Suprapubic skin (tissue), 4 donors: ENCODE measurements at regions not wholly inside any gene's neighbourhood (a gene's known extent, or its start where the extent isn't known, plus 50 kb on each side); places are given as distances from the start of the nearest gene placed in this dataset.

Experiments used
- DNase-seq, 2 donors: peaks; one replicate each; pipeline ENCODE4 v3.0.0-alpha.2; 2019; ENCODE audit warnings: low spot score in 2 of 2
- H3K27ac ChIP-seq: fragments of 200-600 bp; sonication (generic); one replicate; pipeline ENCODE4 v1.5.1; 2019
- H3K27me3 ChIP-seq: fragments of 200-600 bp; sonication (generic); one replicate; pipeline ENCODE4 v1.5.1; 2019
- H3K36me3 ChIP-seq: fragments of 200-600 bp; sonication (generic); one replicate; pipeline ENCODE4 v1.5.1; 2019
- H3K4me1 ChIP-seq: fragments of 200-600 bp; sonication (generic); one replicate; pipeline ENCODE4 v1.5.1; 2019
- H3K4me3 ChIP-seq: fragments of 200-600 bp; sonication (generic); one replicate; pipeline ENCODE4 v1.5.1; 2019; ENCODE audit warnings: mild to moderate bottlenecking
- H3K9me3 ChIP-seq: fragments of 200-600 bp; sonication (generic); one replicate; pipeline ENCODE4 v1.5.1; 2019
- EP300 ChIP-seq: sonication (generic); formaldehyde crosslinking; IDR thresholded peaks from one replicate; pipeline ENCODE4 v1.6.1; 2017; ENCODE audit warnings: antibody characterized with exemption
- POLR2A ChIP-seq, 2 donors: fragments of 450-650 bp; IDR thresholded peaks; one replicate each; pipeline ENCODE4 v1.6.1; 2017; ENCODE audit warnings: antibody characterized with exemption in 2 of 2, mild to moderate bottlenecking in 2 of 2, moderate library complexity in 2 of 2
- POLR2AphosphoS5 ChIP-seq, 3 donors: sonication (generic); formaldehyde crosslinking; IDR thresholded peaks; one replicate each; pipeline ENCODE4 v1.6.1; 2017; ENCODE audit warnings: antibody characterized with exemption in 3 of 3
- WGBS: methylation state at CpG from one replicate; pipeline ENCODE4 v1.1.5; 2018; 5-methylcytosine and 5-hydroxymethylcytosine counted together
- TF ChIP-seq, protein P1 (sequence below), 2 donors: fragments of 200-600 bp in 1 of 2; fragments of 450-650 bp in 1 of 2; sonication (generic) in 1 of 2; IDR thresholded peaks; one replicate each; pipeline ENCODE4 v1.5.1; 2016 to 2019; ENCODE audit warnings: antibody characterized with exemption in 2 of 2, mild to moderate bottlenecking in 1 of 2, moderate library complexity in 1 of 2

DNA sequence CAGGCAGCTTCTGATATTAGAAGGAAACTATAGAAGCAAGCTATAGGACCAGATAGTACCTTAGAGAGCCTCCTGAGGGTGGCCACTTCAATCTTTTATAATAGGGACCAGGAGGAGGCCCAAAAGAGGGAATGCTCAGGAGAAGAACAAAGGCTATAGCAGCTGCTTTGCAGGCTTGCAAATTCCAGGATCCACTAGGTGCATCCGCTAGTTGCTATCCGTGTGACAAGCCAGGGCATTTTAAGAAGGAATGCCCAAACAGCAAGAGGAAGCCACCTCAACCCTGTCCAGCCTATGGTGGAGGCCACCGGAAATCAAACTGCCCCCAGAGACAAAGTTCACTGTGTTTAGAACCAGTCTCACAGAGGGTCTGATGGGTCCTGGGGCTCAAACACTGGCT lies 192.6 kb upstream of the KIF2B start:
- TF ChIP-seq, protein P1, sequence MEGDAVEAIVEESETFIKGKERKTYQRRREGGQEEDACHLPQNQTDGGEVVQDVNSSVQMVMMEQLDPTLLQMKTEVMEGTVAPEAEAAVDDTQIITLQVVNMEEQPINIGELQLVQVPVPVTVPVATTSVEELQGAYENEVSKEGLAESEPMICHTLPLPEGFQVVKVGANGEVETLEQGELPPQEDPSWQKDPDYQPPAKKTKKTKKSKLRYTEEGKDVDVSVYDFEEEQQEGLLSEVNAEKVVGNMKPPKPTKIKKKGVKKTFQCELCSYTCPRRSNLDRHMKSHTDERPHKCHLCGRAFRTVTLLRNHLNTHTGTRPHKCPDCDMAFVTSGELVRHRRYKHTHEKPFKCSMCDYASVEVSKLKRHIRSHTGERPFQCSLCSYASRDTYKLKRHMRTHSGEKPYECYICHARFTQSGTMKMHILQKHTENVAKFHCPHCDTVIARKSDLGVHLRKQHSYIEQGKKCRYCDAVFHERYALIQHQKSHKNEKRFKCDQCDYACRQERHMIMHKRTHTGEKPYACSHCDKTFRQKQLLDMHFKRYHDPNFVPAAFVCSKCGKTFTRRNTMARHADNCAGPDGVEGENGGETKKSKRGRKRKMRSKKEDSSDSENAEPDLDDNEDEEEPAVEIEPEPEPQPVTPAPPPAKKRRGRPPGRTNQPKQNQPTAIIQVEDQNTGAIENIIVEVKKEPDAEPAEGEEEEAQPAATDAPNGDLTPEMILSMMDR (IDR thresholded peaks at IDR 0.05) = no peak
- no peak for TF ChIP-seq EP300
- no peak for TF ChIP-seq POLR2A (IDR thresholded peaks at IDR 0.05)
- no peak for TF ChIP-seq POLR2AphosphoS5 (IDR thresholded peaks at IDR 0.05)
- 72% methylated on average over 3 of the region's 3 CpGs for WGBS
- Histone ChIP-seq H3K27ac (no peak overlapping the region), H3K36me3 (no peaks in the 10 kb centered on the region), H3K4me3 (no peak overlapping the region), H3K9me3 (no peaks in the 10 kb centered on the region), H3K27me3 (no peaks in the 10 kb centered on the region), H3K4me1 (no peaks in the 10 kb centered on the region)
- no peak for DNase-seq

DNA sequence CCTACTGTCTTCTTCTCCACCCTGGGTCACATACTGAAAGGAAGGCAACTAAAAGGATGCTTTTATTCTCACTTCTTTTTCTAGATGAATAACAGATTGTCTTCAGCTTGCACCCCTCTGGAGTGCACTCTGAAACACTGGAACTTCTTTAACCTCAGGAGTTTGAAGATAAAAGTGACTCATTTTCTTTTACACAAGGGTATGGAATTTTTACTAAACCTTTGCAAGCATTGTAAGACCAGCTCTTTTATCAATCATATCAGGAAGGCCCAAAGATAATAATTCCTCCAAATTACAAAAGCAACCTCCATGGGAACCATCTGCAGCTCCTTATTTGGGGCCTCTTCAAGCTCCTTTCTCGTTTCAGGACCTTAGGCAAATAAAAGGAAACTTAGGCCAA lies 193.5 kb upstream of the KIF2B start:
- DNase-seq = no peak
- TF ChIP-seq POLR2A (IDR thresholded peaks at IDR 0.05) (no peak), EP300 (no peak), POLR2AphosphoS5 (IDR thresholded peaks at IDR 0.05) (no peak)
- TF ChIP-seq, protein P1 (IDR thresholded peaks at IDR 0.05) = no peak
- no peaks in the 10 kb centered on the region for H3K9me3 ChIP-seq
- no peaks in the 10 kb centered on the region for H3K36me3 ChIP-seq
- no peaks in the 10 kb centered on the region for H3K27me3 ChIP-seq
- WGBS = 26% methylated on average over 1 of the region's 1 CpG
- no peak overlapping the region for H3K4me3 ChIP-seq
- H3K27ac ChIP-seq = no peak overlapping the region
- no peaks in the 10 kb centered on the region for H3K4me1 ChIP-seq

DNA sequence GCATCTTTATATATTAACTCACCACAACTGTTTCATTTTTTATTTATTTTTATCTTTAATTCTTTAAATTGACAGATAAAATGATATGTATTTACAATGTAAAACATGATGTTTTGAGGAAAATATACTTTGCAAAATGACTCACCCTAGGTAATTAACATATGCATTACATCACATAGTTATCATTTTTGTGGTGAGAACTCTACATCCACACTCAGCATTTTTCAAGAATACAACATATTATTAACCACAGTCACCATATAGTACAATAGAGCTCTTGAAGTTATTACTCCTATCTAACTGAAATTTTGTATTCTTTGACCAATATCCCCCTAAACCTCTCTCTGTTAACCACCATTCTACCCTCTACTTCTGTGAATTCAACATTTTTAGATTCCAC lies 194.7 kb upstream of the KIF2B start:
- DNase-seq = no peak
- Histone ChIP-seq H3K4me3 (no peak overlapping the region), H3K27ac (no peak overlapping the region), H3K27me3 (no peaks in the 10 kb centered on the region), H3K36me3 (no peaks in the 10 kb centered on the region), H3K9me3 (no peaks in the 10 kb centered on the region), H3K4me1 (no peaks in the 10 kb centered on the region)
- no peak for TF ChIP-seq POLR2AphosphoS5 (IDR thresholded peaks at IDR 0.05)
- TF ChIP-seq, protein P1 (IDR thresholded peaks at IDR 0.05) = no peak
- no peak for TF ChIP-seq EP300
- no peak for TF ChIP-seq POLR2A (IDR thresholded peaks at IDR 0.05)

DNA sequence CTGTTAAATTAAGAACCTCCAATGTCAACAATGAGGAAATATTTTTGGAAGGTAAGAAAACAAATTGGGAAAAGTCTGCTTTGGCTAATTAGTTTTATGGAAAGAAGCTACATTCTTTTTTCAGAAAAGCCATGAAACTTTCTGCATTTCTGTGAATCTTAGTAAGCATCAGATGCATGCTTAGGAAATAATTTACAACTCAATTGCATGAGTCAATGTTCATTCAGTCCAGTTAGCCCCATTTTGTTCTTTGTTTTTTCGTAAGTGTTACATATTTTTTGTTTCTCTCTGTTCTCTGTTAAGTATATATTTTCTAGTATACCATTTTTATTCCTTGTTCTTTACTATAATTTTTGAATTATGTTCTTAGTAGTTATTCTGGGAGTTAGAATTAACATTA lies 195.2 kb upstream of the KIF2B start:
- TF ChIP-seq POLR2A (IDR thresholded peaks at IDR 0.05) = no peak
- TF ChIP-seq, protein P1 (IDR thresholded peaks at IDR 0.05) = no peak
- no peak overlapping the region for H3K4me3 ChIP-seq
- H3K4me1 ChIP-seq = no peaks in the 10 kb centered on the region
- H3K9me3 ChIP-seq = no peaks in the 10 kb centered on the region
- H3K36me3 ChIP-seq = no peaks in the 10 kb centered on the region
- no peak for DNase-seq
- 57% methylated on average over 1 of the region's 1 CpG for WGBS
- H3K27me3 ChIP-seq = no peaks in the 10 kb centered on the region
- H3K27ac ChIP-seq = no peak overlapping the region

DNA sequence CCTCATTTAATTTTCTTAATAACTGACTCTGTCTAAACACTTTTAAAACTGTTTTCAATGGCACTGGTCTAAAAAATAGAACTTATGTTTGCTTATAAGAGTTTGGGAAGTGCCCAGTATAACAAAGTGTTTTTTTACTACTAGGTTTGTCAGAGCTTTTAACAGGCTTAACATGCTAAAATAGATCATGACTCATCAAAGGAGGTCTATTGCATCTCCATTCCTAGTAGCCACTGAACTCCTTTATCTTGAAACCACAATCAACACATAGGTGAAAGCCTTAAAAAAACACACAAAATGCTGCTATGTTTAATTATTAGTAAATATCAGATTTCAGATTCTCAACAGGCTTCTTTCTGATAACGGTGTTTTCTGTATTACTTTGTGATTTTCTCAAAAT lies 196.4 kb upstream of the KIF2B start:
- Histone ChIP-seq H3K27ac (no peak overlapping the region), H3K9me3 (no peaks in the 10 kb centered on the region), H3K36me3 (no peaks in the 10 kb centered on the region), H3K27me3 (no peaks in the 10 kb centered on the region), H3K4me1 (no peaks in the 10 kb centered on the region), H3K4me3 (no peak overlapping the region)
- no peak for DNase-seq
- WGBS = 89% methylated on average over 1 of the region's 1 CpG
- no peak for TF ChIP-seq POLR2A (IDR thresholded peaks at IDR 0.05)
- TF ChIP-seq, protein P1 (IDR thresholded peaks at IDR 0.05) = no peak
